Sigmoid colon (tissue), 6 donors: ENCODE measurements at regions not wholly inside any gene's neighbourhood (a gene's known extent, or its start where the extent isn't known, plus 50 kb on each side); places are given as distances from the start of the nearest gene placed in this dataset.

Experiments used
- DNase-seq: peaks from one replicate; pipeline ENCODE4 v3.0.0-alpha.2; 2019
- H3K27ac ChIP-seq, 4 donors: fragments of 200-600 bp; sonication (generic); one replicate each; pipeline ENCODE4 v1.5.1; 2016 to 2019; ENCODE audit warnings: mild to moderate bottlenecking in 1 of 4
- H3K27me3 ChIP-seq, 3 donors: fragments of 200-600 bp; sonication (generic); one replicate each; pipeline ENCODE4 v1.5.1; 2019; ENCODE audit warnings: mild to moderate bottlenecking in 1 of 3
- H3K36me3 ChIP-seq, 4 donors: fragments of 200-600 bp; sonication (generic); one replicate each; pipeline ENCODE4 v1.5.1; 2016 to 2019
- H3K4me1 ChIP-seq, 4 donors: fragments of 200-600 bp; sonication (generic); one replicate each; pipeline ENCODE4 v1.5.1; 2017 to 2019
- H3K4me3 ChIP-seq, 4 donors: fragments of 200-600 bp; sonication (generic); one replicate each; pipeline ENCODE4 v1.5.1; 2017 to 2019; ENCODE audit warnings: mild to moderate bottlenecking in 2 of 4, moderate library complexity in 1 of 4
- H3K9me3 ChIP-seq, 4 donors: fragments of 200-600 bp in 3 of 4; sonication (generic) in 3 of 4; one replicate each; pipeline versions ENCODE4 v1.5.1 to v1.6.1; 2013 to 2019
- EP300 ChIP-seq, 4 donors: sonication (generic); formaldehyde crosslinking; IDR thresholded peaks; one replicate each; pipeline ENCODE4 v1.6.1; 2017; ENCODE audit warnings: antibody characterized with exemption in 4 of 4
- POLR2A ChIP-seq, 2 donors: fragments of 450-650 bp; IDR thresholded peaks; one replicate each; pipeline ENCODE4 v1.6.1; 2016; ENCODE audit warnings: antibody characterized with exemption in 2 of 2, mild to moderate bottlenecking in 2 of 2, moderate library complexity in 2 of 2
- POLR2AphosphoS5 ChIP-seq, 4 donors: sonication (generic); formaldehyde crosslinking; IDR thresholded peaks; one replicate each; pipeline ENCODE4 v1.6.1; 2017; ENCODE audit warnings: antibody characterized with exemption in 4 of 4
- WGBS, 2 donors: extraction: QIAGEN DNeasy Blood & Tissue Kit; methylation state at CpG; one replicate each; pipeline ENCODE4 v1.1.7; 2013; 5-methylcytosine and 5-hydroxymethylcytosine counted together
- intact Hi-C: fragments of 100-400 bp; cut with DNase I; formaldehyde crosslinking; loops from one replicate; pipeline ENCODE4 v1.15.1; 2023
- TF ChIP-seq, protein P1 (sequence below), 4 experiments: fragments of 450-650 bp in 3 of 4; fragments of 200-600 bp in 1 of 4; IDR thresholded peaks; one replicate each; pipeline ENCODE4 v1.5.1; 2016 to 2019; ENCODE audit warnings: antibody characterized with exemption in 4 of 4, mild to moderate bottlenecking in 3 of 4, moderate library complexity in 2 of 4
- donor health status: healthy with polysubstance abuse.
- donor health status: healthy.

GRCh38 chr5:29252390-29252789 is 1941.1 kb upstream of the CDH6 start:
- H3K9me3 ChIP-seq = peaks cover 0 to 5% (median 0%) of the 10 kb centered on the region in 4 donors
- H3K4me3 ChIP-seq = no peak overlapping the region
- no peaks in the 10 kb centered on the region for H3K27me3 ChIP-seq
- H3K27ac ChIP-seq = no peak overlapping the region
- 85 to 86% methylated on average over 2 of the region's 2 CpGs for WGBS, 2 donors
- H3K36me3 ChIP-seq = no peaks in the 10 kb centered on the region
- DNase-seq = no peak
- intact Hi-C loops = no loop called here
- H3K4me1 ChIP-seq = no peaks in the 10 kb centered on the region
- no peak for TF ChIP-seq EP300 (IDR thresholded peaks at IDR 0.05)
- TF ChIP-seq POLR2AphosphoS5 (IDR thresholded peaks at IDR 0.05) = no peak
- TF ChIP-seq, protein P1, sequence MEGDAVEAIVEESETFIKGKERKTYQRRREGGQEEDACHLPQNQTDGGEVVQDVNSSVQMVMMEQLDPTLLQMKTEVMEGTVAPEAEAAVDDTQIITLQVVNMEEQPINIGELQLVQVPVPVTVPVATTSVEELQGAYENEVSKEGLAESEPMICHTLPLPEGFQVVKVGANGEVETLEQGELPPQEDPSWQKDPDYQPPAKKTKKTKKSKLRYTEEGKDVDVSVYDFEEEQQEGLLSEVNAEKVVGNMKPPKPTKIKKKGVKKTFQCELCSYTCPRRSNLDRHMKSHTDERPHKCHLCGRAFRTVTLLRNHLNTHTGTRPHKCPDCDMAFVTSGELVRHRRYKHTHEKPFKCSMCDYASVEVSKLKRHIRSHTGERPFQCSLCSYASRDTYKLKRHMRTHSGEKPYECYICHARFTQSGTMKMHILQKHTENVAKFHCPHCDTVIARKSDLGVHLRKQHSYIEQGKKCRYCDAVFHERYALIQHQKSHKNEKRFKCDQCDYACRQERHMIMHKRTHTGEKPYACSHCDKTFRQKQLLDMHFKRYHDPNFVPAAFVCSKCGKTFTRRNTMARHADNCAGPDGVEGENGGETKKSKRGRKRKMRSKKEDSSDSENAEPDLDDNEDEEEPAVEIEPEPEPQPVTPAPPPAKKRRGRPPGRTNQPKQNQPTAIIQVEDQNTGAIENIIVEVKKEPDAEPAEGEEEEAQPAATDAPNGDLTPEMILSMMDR (IDR thresholded peaks at IDR 0.05) = no peak
- no peak for TF ChIP-seq POLR2A (IDR thresholded peaks at IDR 0.05)

DNA sequence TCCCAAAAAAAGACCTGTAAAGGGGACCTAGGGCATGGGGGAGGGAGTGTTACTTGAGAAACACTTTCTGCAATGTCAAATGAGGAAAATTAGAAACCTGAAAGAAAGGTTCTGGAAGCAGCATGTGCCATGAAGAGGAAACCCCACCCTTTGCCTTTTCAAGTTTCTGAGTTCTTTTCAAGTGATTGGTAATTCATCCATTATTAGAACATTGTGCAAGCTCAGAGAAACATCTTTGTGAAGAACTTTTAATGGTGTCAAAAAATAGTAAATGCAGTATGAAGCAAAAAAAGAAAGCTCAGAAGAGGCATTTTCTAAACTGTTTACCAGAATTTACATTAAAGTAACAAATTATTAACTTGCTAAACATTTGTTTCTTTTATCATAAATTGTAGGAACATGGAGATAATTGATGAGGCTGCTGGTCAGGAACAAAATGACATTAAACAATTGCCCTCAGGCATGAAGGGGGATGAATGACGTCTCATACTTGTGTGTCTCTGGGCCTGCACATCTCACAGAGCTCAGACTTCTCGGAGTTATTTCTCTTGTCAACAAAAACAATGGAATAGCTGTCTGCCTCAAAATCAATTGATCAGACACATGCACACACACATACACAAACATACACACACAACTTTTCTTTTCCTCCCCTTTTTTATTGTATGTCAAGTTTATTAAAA is 1946.0 kb upstream of the CDH6 start:
- TF ChIP-seq EP300 (IDR thresholded peaks at IDR 0.05) (no peak), POLR2A (IDR thresholded peaks at IDR 0.05) (no peak), POLR2AphosphoS5 (IDR thresholded peaks at IDR 0.05) (no peak)
- TF ChIP-seq, protein P1 (IDR thresholded peaks at IDR 0.05) = no peak
- DNase-seq = no peak
- H3K9me3 ChIP-seq = peaks cover 0 to 5% (median 0%) of the 10 kb centered on the region in 4 donors
- no peaks in the 10 kb centered on the region for H3K4me1 ChIP-seq
- H3K36me3 ChIP-seq = no peaks in the 10 kb centered on the region
- H3K27ac ChIP-seq = no peak overlapping the region
- WGBS, 2 donors = 53 to 57% methylated on average over 2 of the region's 2 CpGs
- intact Hi-C loops = no loop called here
- no peak overlapping the region for H3K4me3 ChIP-seq
- H3K27me3 ChIP-seq = no peaks in the 10 kb centered on the region

GRCh38 chr5:29240379-29240778 is 1953.1 kb upstream of the CDH6 start:
- Histone ChIP-seq H3K36me3 (no peaks in the 10 kb centered on the region), H3K4me1 (no peaks in the 10 kb centered on the region), H3K27me3 (no peaks in the 10 kb centered on the region), H3K27ac (no peak overlapping the region), H3K4me3 (no peak overlapping the region), H3K9me3 (peaks cover 0 to 2% (median 0%) of the 10 kb centered on the region in 4 donors)
- TF ChIP-seq POLR2A (IDR thresholded peaks at IDR 0.05) (no peak), POLR2AphosphoS5 (IDR thresholded peaks at IDR 0.05) (no peak), EP300 (IDR thresholded peaks at IDR 0.05) (no peak)
- TF ChIP-seq, protein P1 (IDR thresholded peaks at IDR 0.05) = no peak
- intact Hi-C loops = no loop called here
- 86 to 94% methylated on average over 1 of the region's 1 CpG for WGBS, 2 donors
- DNase-seq = no peak

- intact Hi-C loops = no loop called here
- Histone ChIP-seq H3K36me3 (no peaks in the 10 kb centered on the region), H3K4me1 (no peaks in the 10 kb centered on the region), H3K4me3 (no peak overlapping the region), H3K27ac (no peak overlapping the region), H3K27me3 (no peaks in the 10 kb centered on the region), H3K9me3 (peaks cover 0 to 2% (median 0%) of the 10 kb centered on the region in 4 donors)
- no peak for DNase-seq
- TF ChIP-seq EP300 (IDR thresholded peaks at IDR 0.05) = no peak
- no peak for TF ChIP-seq POLR2A (IDR thresholded peaks at IDR 0.05)
- TF ChIP-seq POLR2AphosphoS5 (IDR thresholded peaks at IDR 0.05) = no peak
- TF ChIP-seq, protein P1 (IDR thresholded peaks at IDR 0.05) = no peak
- 80 to 86% methylated on average over 4 of the region's 4 CpGs for WGBS, 2 donors
Observed at GRCh38 chr5:29239606-29240005, 1953.9 kb upstream of the CDH6 start.

GRCh38 chr5:29238115-29238514 is 1955.4 kb upstream of the CDH6 start:
- no peak for DNase-seq
- 42 to 48% methylated on average over 1 of the region's 1 CpG for WGBS, 2 donors
- H3K9me3 ChIP-seq = peaks cover 0 to 2% (median 0%) of the 10 kb centered on the region in 4 donors
- H3K27me3 ChIP-seq = no peaks in the 10 kb centered on the region
- no peak overlapping the region for H3K27ac ChIP-seq
- TF ChIP-seq POLR2AphosphoS5 (IDR thresholded peaks at IDR 0.05) (no peak), POLR2A (IDR thresholded peaks at IDR 0.05) (no peak), EP300 (IDR thresholded peaks at IDR 0.05) (no peak)
- TF ChIP-seq, protein P1 (IDR thresholded peaks at IDR 0.05) = no peak
- H3K4me3 ChIP-seq = no peak overlapping the region
- H3K4me1 ChIP-seq = no peaks in the 10 kb centered on the region
- no peaks in the 10 kb centered on the region for H3K36me3 ChIP-seq
- intact Hi-C loops = no loop called here
